OCI-LY3 (cell line): ENCODE measurements at regions not wholly inside any gene's neighbourhood (a gene's known extent, or its start where the extent isn't known, plus 50 kb on each side); places are given as distances from the start of the nearest gene placed in this dataset.

Source experiments
- CTCF ChIP-seq: fragments of 200-600, 300-600 bp; sonication (generic); IDR thresholded peaks from 2 replicates; pipeline ENCODE4 v1.5.1; 2014; ENCODE audit warnings: antibody characterized with exemption, low read length, low read depth
- EZH2phosphoT487 ChIP-seq: fragments of 200-600 bp; shearing (Covaris generic); IDR thresholded peaks from 2 replicates; pipeline ENCODE4 v1.6.1; 2018; ENCODE audit warnings: antibody characterized with exemption, mixed run types, low read depth

DNA sequence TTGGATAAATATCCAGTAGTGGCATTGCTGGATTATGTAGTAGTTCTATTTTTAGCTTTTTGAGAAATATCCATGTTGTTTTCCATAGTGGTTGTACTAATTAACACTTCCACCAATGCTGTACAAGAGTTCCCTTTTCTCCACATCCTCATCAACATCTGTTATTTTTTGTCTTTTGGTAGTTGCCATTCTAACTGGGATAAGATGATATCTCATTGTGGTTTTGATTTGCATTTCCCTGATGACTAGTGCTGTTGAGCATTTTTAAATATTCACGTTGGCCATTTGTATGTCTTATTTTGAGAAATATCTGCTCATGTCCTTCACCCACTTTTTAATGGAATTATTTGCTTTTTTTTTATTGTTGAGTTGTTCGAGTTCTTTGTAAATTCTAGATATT is 183.9 kb downstream of the PTPRU start:
- TF ChIP-seq EZH2phosphoT487 (no peak), CTCF (no peak)
